ENCODE measurements at regions not wholly inside any gene's neighbourhood (a gene's known extent, or its start where the extent isn't known, plus 50 kb on each side); places are given as distances from the start of the nearest gene placed in this dataset.

GRCh38 chr9:92242260-92243136, 51.0 kb downstream of the IARS1 start:
- no peak for DNase-seq
- no peak overlapping the region for H3K27ac ChIP-seq (ENCODE audit: low read length)
- H3K4me3 ChIP-seq (ENCODE audit: low read length), result no peak overlapping the region

GRCh38 chr9:92236915-92237314, 56.6 kb downstream of the IARS1 start:
- no peak overlapping the region for H3K27ac ChIP-seq (ENCODE audit: low read length)
- no peaks in the 10 kb centered on the region for H3F3A ChIP-seq (ENCODE audit: insufficient read depth, low read length)
- H3K4me1 ChIP-seq (ENCODE audit: low read length), result no peaks in the 10 kb centered on the region
- H3K27me3 ChIP-seq (replicated peaks; ENCODE audit: insufficient read depth, low read length), result no peaks in the 10 kb centered on the region
- no peak overlapping the region for H2AFZ ChIP-seq (ENCODE audit: low read length)
- no peaks in the 10 kb centered on the region for H3K9me2 ChIP-seq (replicated peaks; ENCODE audit: insufficient read depth, low read length)
- H4K20me1 ChIP-seq (ENCODE audit: insufficient read depth, low read length), result no peaks in the 10 kb centered on the region
- no peaks in the 10 kb centered on the region for H3K9me3 ChIP-seq (replicated peaks; ENCODE audit: insufficient read depth, low read length)
- no peak overlapping the region for H3K4me2 ChIP-seq (ENCODE audit: low read depth, low read length)
- TF ChIP-seq EZH2 (optimal IDR thresholded peaks at IDR 0.05; ENCODE audit: low read depth, low read length) (no peak), EZH2phosphoT487 (IDR thresholded peaks at IDR 0.05; ENCODE audit: low read length) (no peak), CTCF (IDR thresholded peaks at IDR 0.05; ENCODE audit: low read length) (no peak)
- peaks cover 16% of the 10 kb centered on the region; the same call in 1 of the 2 replicates for H3K36me3 ChIP-seq (replicated peaks; ENCODE audit: insufficient read depth, low read length)
- no peaks in the 10 kb centered on the region for H3K79me2 ChIP-seq (ENCODE audit: low read length)
- DNase-seq, result no peak
- no peak overlapping the region for H3K4me3 ChIP-seq (ENCODE audit: low read length)
- no peak overlapping the region for H3K9ac ChIP-seq (ENCODE audit: low read length)

More at GRCh38 chr9:92242260-92243136, 51.0 kb downstream of the IARS1 start:
- Histone ChIP-seq H2AFZ (ENCODE audit: low read length) (no peak overlapping the region), H3K27me3 (replicated peaks; ENCODE audit: insufficient read depth, low read length) (no peaks in the 10 kb centered on the region), H3K9me2 (replicated peaks; ENCODE audit: insufficient read depth, low read length) (no peaks in the 10 kb centered on the region), H3K4me1 (ENCODE audit: low read length) (no peaks in the 10 kb centered on the region), H3K79me2 (ENCODE audit: low read length) (no peaks in the 10 kb centered on the region), H3K9ac (ENCODE audit: low read length) (no peak overlapping the region), H3K4me2 (ENCODE audit: low read depth, low read length) (no peak overlapping the region), H4K20me1 (ENCODE audit: insufficient read depth, low read length) (no peaks in the 10 kb centered on the region), H3F3A (ENCODE audit: insufficient read depth, low read length) (no peaks in the 10 kb centered on the region), H3K36me3 (replicated peaks; ENCODE audit: insufficient read depth, low read length) (peaks cover 32% of the 10 kb centered on the region), H3K9me3 (replicated peaks; ENCODE audit: insufficient read depth, low read length) (no peaks in the 10 kb centered on the region)
- TF ChIP-seq CTCF (IDR thresholded peaks at IDR 0.05; ENCODE audit: low read length) (no peak), EZH2 (optimal IDR thresholded peaks at IDR 0.05; ENCODE audit: low read depth, low read length) (no peak), EZH2phosphoT487 (IDR thresholded peaks at IDR 0.05; ENCODE audit: low read length) (no peak)

GRCh38 chr9:92236465-92236864, 57.0 kb downstream of the IARS1 start:
- no peaks in the 10 kb centered on the region for H3F3A ChIP-seq (ENCODE audit: insufficient read depth, low read length)
- H3K4me1 ChIP-seq (ENCODE audit: low read length), result no peaks in the 10 kb centered on the region
- H3K4me3 ChIP-seq (ENCODE audit: low read length), result no peak overlapping the region
- H3K36me3 ChIP-seq (replicated peaks; ENCODE audit: insufficient read depth, low read length), result peaks cover 15% of the 10 kb centered on the region; the same call in 1 of the 2 replicates
- H3K27ac ChIP-seq (ENCODE audit: low read length), result no peak overlapping the region
- TF ChIP-seq CTCF (IDR thresholded peaks at IDR 0.05; ENCODE audit: low read length) (no peak), EZH2phosphoT487 (IDR thresholded peaks at IDR 0.05; ENCODE audit: low read length) (no peak), EZH2 (optimal IDR thresholded peaks at IDR 0.05; ENCODE audit: low read depth, low read length) (no peak)
- no peaks in the 10 kb centered on the region for H3K9me3 ChIP-seq (replicated peaks; ENCODE audit: insufficient read depth, low read length)
- H2AFZ ChIP-seq (ENCODE audit: low read length), result no peak overlapping the region
- no peak for DNase-seq
- no peaks in the 10 kb centered on the region for H3K79me2 ChIP-seq (ENCODE audit: low read length)
- H4K20me1 ChIP-seq (ENCODE audit: insufficient read depth, low read length), result no peaks in the 10 kb centered on the region
- H3K4me2 ChIP-seq (ENCODE audit: low read depth, low read length), result no peak overlapping the region
- no peaks in the 10 kb centered on the region for H3K27me3 ChIP-seq (replicated peaks; ENCODE audit: insufficient read depth, low read length)
- H3K9ac ChIP-seq (ENCODE audit: low read length), result no peak overlapping the region
- no peaks in the 10 kb centered on the region for H3K9me2 ChIP-seq (replicated peaks; ENCODE audit: insufficient read depth, low read length)
